HG03442 (cell line): ENCODE measurements at regions not wholly inside any gene's neighbourhood (a gene's known extent, or its start where the extent isn't known, plus 50 kb on each side); places are given as distances from the start of the nearest gene placed in this dataset.
A peak's percentile ranks its signal among the peaks of the same experiment; 100 is the strongest.
"Not testable (repeated sequence)": the region's sequence is repeated elsewhere in the genome, so short reads cannot be mapped to it uniquely, and the experiment has no call there.

Experiments used
- ATAC-seq: cut with Tn5 transposase; IDR thresholded peaks from one replicate; pipeline ENCODE4 v1.9.1; 2021; ENCODE audit warnings: mild to moderate bottlenecking, moderate library complexity; ENCODE audit not compliant: unreplicated experiment

GRCh38 chr7:106563466-106564150 is 97.3 kb downstream of the CCDC71L start:
- no peak for ATAC-seq

- no peak for ATAC-seq
These were observed 98.1 kb downstream of the CCDC71L start for GRCh38 chr7:106562711-106563366.

GRCh38 chr7:106561666-106562411 is 99.1 kb downstream of the CCDC71L start:
- peak; percentile 63 for ATAC-seq

- ATAC-seq: no peak
These were observed 99.8 kb downstream of the CCDC71L start for GRCh38 chr7:106561151-106561550.

- no peak for ATAC-seq
These were observed 100.5 kb downstream of the CCDC71L start for GRCh38 chr7:106560482-106560881.

GRCh38 chr7:106556244-106556643 is 104.7 kb downstream of the CCDC71L start:
- not testable (repeated sequence) for ATAC-seq

GRCh38 chr7:106554623-106555022 is 106.3 kb downstream of the CCDC71L start:
- not testable (repeated sequence) for ATAC-seq

GRCh38 chr7:106553446-106553836 is 107.5 kb downstream of the CCDC71L start:
- ATAC-seq: no peak

- ATAC-seq: peak; percentile 99
These were observed 108.1 kb downstream of the CCDC71L start for GRCh38 chr7:106552645-106553445.

GRCh38 chr7:106551936-106552335 is 109.0 kb downstream of the CCDC71L start:
- no peak for ATAC-seq

GRCh38 chr7:106548491-106548890 is 112.5 kb downstream of the CCDC71L start:
- ATAC-seq: no peak

GRCh38 chr7:106545275-106545674 is 115.7 kb downstream of the CCDC71L start:
- no peak for ATAC-seq

- no peak for ATAC-seq
These were observed 117.7 kb downstream of the CCDC71L start for GRCh38 chr7:106543221-106543757.

GRCh38 chr7:106542550-106543220 is 118.3 kb downstream of the CCDC71L start:
- peak; percentile 72 for ATAC-seq

GRCh38 chr7:106538638-106539037 is 122.3 kb downstream of the CCDC71L start:
- no peak for ATAC-seq

- ATAC-seq: no peak
These were observed 123.8 kb downstream of the CCDC71L start for GRCh38 chr7:106537119-106537518.

GRCh38 chr7:106536079-106536478 is 124.9 kb downstream of the CCDC71L start:
- ATAC-seq: no peak

GRCh38 chr7:106535234-106535932 is 125.6 kb downstream of the CCDC71L start:
- no peak for ATAC-seq

GRCh38 chr7:106534271-106534846 is 126.6 kb downstream of the CCDC71L start:
- no peak for ATAC-seq
